ENCODE measurements at regions not wholly inside any gene's neighbourhood (a gene's known extent, or its start where the extent isn't known, plus 50 kb on each side); places are given as distances from the start of the nearest gene placed in this dataset.

- H3K4me3 ChIP-seq (ENCODE audit: control insufficient read depth, low read depth, low read length): no peak overlapping the region
- no peak for DNase-seq (ENCODE audit: low read depth)
- TF ChIP-seq CTCF (conservative IDR thresholded peaks at IDR 0.05; ENCODE audit: control insufficient read depth, insufficient read depth, low read depth, low read length): no peak
Measured at GRCh38 chr4:188804861-188805260, 665.6 kb downstream of the TRIML1 start.

GRCh38 chr4:188811121-188811520, 671.9 kb downstream of the TRIML1 start:
- no peak for DNase-seq (ENCODE audit: low read depth)
- TF ChIP-seq CTCF (conservative IDR thresholded peaks at IDR 0.05; ENCODE audit: control insufficient read depth, insufficient read depth, low read depth, low read length): no peak
- H3K4me3 ChIP-seq (ENCODE audit: control insufficient read depth, low read depth, low read length): no peak overlapping the region

GRCh38 chr4:188812644-188813043, 673.4 kb downstream of the TRIML1 start:
- H3K4me3 ChIP-seq (ENCODE audit: control insufficient read depth, low read depth, low read length): no peak overlapping the region

GRCh38 chr4:188818300-188818699, 679.1 kb downstream of the TRIML1 start:
- TF ChIP-seq CTCF (conservative IDR thresholded peaks at IDR 0.05; ENCODE audit: control insufficient read depth, insufficient read depth, low read depth, low read length): no peak
- H3K4me3 ChIP-seq (ENCODE audit: control insufficient read depth, low read depth, low read length): no peak overlapping the region
- DNase-seq (ENCODE audit: low read depth): no peak

More at GRCh38 chr4:188812644-188813043, 673.4 kb downstream of the TRIML1 start:
- DNase-seq (ENCODE audit: low read depth): no peak
- TF ChIP-seq CTCF (conservative IDR thresholded peaks at IDR 0.05; ENCODE audit: control insufficient read depth, insufficient read depth, low read depth, low read length): no peak

- peak; percentile 8 for DNase-seq (ENCODE audit: low read depth)
- H3K4me3 ChIP-seq (ENCODE audit: control insufficient read depth, low read depth, low read length): no peak overlapping the region
- no peak for TF ChIP-seq CTCF (conservative IDR thresholded peaks at IDR 0.05; ENCODE audit: control insufficient read depth, insufficient read depth, low read depth, low read length)
Measured at GRCh38 chr4:188819233-188819632, 680.0 kb downstream of the TRIML1 start.

- DNase-seq (ENCODE audit: low read depth): no peak
- H3K4me3 ChIP-seq (ENCODE audit: control insufficient read depth, low read depth, low read length): no peak overlapping the region
- no peak for TF ChIP-seq CTCF (conservative IDR thresholded peaks at IDR 0.05; ENCODE audit: control insufficient read depth, insufficient read depth, low read depth, low read length)
Measured at GRCh38 chr4:188821500-188821899, 682.3 kb downstream of the TRIML1 start.

GRCh38 chr4:188822698-188823097, 683.5 kb downstream of the TRIML1 start:
- TF ChIP-seq CTCF (conservative IDR thresholded peaks at IDR 0.05; ENCODE audit: control insufficient read depth, insufficient read depth, low read depth, low read length): no peak
- no peak overlapping the region for H3K4me3 ChIP-seq (ENCODE audit: control insufficient read depth, low read depth, low read length)
- no peak for DNase-seq (ENCODE audit: low read depth)
